Fibroblast of the aortic adventitia (primary cell): ENCODE measurements at regions not wholly inside any gene's neighbourhood (a gene's known extent, or its start where the extent isn't known, plus 50 kb on each side); places are given as distances from the start of the nearest gene placed in this dataset.
A peak's percentile ranks its signal among the peaks of the same experiment; 100 is the strongest.

Experiments
- DNase-seq: peaks from one replicate; pipeline ENCODE4 v3.0.0-alpha.2; 2010; ENCODE audit warnings: low read depth
- H3K4me3 ChIP-seq: 2 replicates; pipeline ENCODE4 v1.5.1; 2011; ENCODE audit warnings: low read depth, mild to moderate bottlenecking, control low read depth, low read length, moderate library complexity
- TF ChIP-seq, protein P1 (sequence below): IDR thresholded peaks from 2 replicates; pipeline ENCODE4 v1.5.1; 2011; ENCODE audit warnings: mild to moderate bottlenecking, low read length, control low read depth, inconsistent platforms; ENCODE audit not compliant: insufficient read depth

DNA sequence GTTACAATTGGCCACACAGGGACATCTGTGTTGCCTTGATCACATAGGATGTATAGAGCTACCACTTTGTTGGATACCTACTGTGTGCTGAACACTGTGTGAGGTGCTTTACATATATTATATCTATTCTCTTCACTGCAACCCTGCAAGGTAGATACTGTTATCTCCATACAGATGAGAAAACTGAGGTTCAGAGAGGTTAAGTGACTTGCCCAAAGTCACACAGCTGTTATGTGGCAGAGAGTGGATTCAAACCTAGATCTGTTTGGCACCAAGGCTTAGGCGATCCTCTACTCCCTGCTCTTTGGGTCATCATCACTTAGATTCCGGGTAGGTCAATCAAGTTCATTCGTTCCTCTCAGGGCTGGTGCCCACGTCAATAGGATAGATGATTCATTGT lies 260.5 kb upstream of the IRX3 start:
- TF ChIP-seq, protein P1, sequence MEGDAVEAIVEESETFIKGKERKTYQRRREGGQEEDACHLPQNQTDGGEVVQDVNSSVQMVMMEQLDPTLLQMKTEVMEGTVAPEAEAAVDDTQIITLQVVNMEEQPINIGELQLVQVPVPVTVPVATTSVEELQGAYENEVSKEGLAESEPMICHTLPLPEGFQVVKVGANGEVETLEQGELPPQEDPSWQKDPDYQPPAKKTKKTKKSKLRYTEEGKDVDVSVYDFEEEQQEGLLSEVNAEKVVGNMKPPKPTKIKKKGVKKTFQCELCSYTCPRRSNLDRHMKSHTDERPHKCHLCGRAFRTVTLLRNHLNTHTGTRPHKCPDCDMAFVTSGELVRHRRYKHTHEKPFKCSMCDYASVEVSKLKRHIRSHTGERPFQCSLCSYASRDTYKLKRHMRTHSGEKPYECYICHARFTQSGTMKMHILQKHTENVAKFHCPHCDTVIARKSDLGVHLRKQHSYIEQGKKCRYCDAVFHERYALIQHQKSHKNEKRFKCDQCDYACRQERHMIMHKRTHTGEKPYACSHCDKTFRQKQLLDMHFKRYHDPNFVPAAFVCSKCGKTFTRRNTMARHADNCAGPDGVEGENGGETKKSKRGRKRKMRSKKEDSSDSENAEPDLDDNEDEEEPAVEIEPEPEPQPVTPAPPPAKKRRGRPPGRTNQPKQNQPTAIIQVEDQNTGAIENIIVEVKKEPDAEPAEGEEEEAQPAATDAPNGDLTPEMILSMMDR, result no peak
- H3K4me3 ChIP-seq, result no peak overlapping the region
- DNase-seq, result no peak

DNA sequence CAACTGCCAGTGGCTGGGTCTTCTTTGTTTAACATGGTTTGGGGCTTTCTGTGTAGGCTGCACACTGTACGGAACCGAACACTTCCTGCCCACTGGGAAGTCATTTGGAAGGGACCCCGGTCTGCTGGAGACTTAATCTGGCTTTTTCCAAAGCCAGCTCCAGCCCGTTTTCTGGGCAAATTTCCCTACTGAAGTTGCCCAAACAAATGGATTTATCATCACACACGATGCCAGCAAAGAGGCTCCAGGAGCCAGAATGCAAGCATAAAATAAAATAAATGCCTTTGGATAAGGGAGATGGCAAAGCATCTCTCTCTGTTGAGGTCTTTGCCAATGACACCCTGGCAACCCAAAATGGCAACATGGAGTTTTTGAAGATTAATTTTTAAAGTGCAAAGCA lies 259.9 kb upstream of the IRX3 start:
- H3K4me3 ChIP-seq, result no peak overlapping the region
- TF ChIP-seq, protein P1, result no peak
- DNase-seq, result peak; percentile 14

DNA sequence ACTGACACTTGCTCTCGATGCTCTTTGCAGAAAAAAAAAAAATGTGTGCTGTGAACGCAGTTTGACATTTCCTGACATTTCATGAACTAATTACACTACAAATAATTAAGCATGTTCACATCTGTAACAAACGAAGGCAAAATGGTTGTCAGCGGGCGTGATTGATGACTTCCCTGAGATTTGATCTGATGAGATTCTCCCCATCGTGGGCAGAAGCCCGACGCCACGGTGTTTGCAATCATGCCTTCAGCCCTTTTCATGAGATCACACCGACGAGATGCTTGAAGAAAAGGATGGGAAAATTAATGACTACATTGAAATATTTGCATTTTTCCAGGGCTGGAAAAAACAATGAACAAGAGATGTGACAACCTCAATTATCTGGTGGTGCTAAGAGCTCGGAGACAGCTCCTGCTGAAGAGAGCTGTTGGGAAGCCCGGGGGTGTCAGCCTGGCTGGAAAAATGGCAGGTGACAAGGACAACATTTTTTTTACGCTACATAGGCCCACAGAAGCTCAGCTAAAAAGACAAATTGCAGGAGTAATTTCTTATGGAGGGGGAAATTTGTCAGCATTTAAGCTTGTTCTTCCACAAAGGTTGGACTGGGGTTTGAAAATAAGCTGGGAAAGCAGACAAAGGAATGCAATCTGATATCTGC lies 259.4 kb upstream of the IRX3 start:
- DNase-seq, result no peak
- no peak overlapping the region for H3K4me3 ChIP-seq
- TF ChIP-seq, protein P1, result no peak

DNA sequence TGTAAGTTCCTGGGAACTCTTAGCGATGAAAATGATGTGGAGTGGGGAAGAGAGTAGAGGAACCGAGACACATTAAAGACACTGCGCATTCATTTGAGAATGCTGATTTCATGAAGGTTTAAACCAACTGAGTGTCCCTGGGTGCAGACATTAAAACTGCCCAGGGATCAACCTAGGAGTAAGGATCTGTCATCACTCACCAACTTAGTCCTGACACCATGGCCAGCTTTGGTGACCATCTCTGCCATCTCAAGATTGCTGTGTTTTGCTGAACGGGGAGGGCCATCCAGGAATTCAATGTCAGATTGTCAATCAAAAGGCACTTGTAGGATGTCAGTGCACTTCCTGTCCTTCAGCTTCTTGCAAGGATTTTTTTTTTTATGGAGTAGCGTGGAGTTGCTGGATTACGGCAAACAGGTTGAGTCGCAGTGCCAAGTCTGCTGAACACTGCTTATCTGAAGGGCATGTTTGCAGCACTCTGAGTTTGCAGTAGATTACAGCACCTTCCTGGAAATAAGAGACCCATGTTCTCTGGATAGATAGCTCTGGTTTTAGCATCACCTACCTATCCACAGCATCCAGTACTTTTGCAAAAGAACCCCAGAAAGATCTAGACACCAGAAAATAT lies 258.1 kb upstream of the IRX3 start:
- TF ChIP-seq, protein P1, result no peak
- DNase-seq, result no peak
- no peak overlapping the region for H3K4me3 ChIP-seq

DNA sequence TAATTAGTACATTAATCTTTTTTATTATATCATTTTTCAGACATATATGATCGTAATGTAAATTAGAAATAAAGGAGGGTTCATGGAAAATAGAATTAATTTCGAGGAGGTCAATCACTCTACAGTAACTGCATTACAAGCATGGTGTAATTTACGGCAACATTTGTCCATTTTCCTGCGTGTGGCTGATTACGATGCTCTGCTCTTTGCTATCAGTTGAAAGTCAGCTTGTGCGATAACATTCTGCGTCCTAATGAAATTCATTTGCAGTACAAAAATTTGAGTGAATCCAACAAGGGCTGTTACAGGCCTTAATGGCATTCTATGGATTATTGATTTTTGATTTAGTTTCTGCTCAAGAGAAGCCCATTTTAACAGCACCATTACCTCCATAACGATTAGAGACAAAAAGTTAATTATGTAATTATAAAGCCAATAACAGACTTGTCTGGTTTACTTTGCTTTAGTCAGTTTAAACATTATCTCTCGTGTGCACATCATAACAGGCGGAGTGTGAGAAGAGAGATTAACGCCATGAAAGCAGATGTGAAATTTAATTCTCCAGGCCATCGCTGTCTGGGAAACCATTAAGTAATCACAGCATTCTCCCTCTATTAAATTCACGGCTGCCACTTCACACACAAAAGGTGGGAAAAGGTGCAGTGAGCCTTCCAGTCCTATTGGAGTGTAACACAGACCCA lies 256.4 kb upstream of the IRX3 start:
- DNase-seq, result no peak
- no peak overlapping the region for H3K4me3 ChIP-seq
- TF ChIP-seq, protein P1, result no peak

DNA sequence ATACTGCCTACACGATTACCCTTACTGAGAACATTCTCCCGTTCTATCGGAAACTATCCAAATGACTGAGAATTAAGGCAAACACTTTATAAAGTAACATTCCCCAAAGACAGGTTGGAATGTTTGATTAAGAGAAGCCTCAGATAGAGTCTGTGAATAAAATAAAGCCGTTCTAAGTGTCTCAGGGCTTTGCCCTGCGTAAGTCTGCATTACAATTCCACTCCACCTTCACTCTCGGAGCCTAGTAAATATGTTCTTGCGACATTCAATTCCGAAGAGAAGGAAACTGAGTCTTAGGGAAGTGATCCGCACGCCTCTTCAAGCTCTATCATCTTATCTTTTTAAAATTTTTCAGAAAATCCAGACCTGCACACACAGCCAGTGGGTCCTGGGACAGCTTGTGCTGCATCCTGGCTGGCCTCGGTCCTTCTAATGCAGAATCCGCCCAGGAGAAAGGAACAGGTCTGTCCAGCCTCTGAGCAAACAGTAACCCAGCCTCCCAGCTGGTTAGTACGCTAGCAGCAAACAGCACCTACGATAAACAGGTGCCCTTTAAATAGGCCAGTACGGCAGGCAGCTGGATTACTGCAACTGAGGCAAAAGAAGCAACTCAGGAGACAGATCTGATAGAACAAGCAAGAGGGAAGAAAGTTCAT lies 254.1 kb upstream of the IRX3 start:
- TF ChIP-seq, protein P1, result no peak
- no peak overlapping the region for H3K4me3 ChIP-seq

More for the DNA sequence above, 254.1 kb upstream of the IRX3 start:
- DNase-seq, result no peak
